ENCODE measurements at regions not wholly inside any gene's neighbourhood (a gene's known extent, or its start where the extent isn't known, plus 50 kb on each side); places are given as distances from the start of the nearest gene placed in this dataset.

GRCh38 chr2:5316001-5316490 is 376.1 kb upstream of the SOX11 start:
- Histone ChIP-seq H3K4me3 (ENCODE audit: low read length) (no peak overlapping the region), H3K79me2 (ENCODE audit: control insufficient read depth, low read length) (no peaks in the 10 kb centered on the region), H3K27me3 (ENCODE audit: control insufficient read depth, low read length) (no peaks in the 10 kb centered on the region), H3K9me3 (ENCODE audit: control insufficient read depth, insufficient read depth, low read length) (no peaks in the 10 kb centered on the region), H4K20me1 (ENCODE audit: control insufficient read depth, insufficient read depth, low read depth, low read length) (no peaks in the 10 kb centered on the region), H3K9me2 (replicated peaks; ENCODE audit: control insufficient read depth, low read length) (no peaks in the 10 kb centered on the region), H3K36me3 (ENCODE audit: control insufficient read depth, low read length) (no peaks in the 10 kb centered on the region), H3K27ac (ENCODE audit: low read depth, low read length) (no peak overlapping the region), H3F3A (ENCODE audit: control insufficient read depth, insufficient read depth) (no peaks in the 10 kb centered on the region), H3K4me2 (ENCODE audit: low read length) (no peak overlapping the region), H3K4me1 (ENCODE audit: control insufficient read depth, low read length) (no peaks in the 10 kb centered on the region)
- no peak for TF ChIP-seq CTCF (IDR thresholded peaks at IDR 0.05; ENCODE audit: low read depth, low read length, poor library complexity, severe bottlenecking)
- TF ChIP-seq EZH2phosphoT487 (IDR thresholded peaks at IDR 0.05; ENCODE audit: borderline replicate concordance, low read length), result no peak

GRCh38 chr2:5319493-5319892 is 372.7 kb upstream of the SOX11 start:
- Histone ChIP-seq H3K27ac (ENCODE audit: low read depth, low read length) (no peak overlapping the region), H3K4me3 (ENCODE audit: low read length) (no peak overlapping the region), H3K27me3 (ENCODE audit: control insufficient read depth, low read length) (no peaks in the 10 kb centered on the region), H3F3A (ENCODE audit: control insufficient read depth, insufficient read depth) (no peaks in the 10 kb centered on the region), H3K36me3 (ENCODE audit: control insufficient read depth, low read length) (no peaks in the 10 kb centered on the region), H3K4me2 (ENCODE audit: low read length) (no peak overlapping the region), H4K20me1 (ENCODE audit: control insufficient read depth, insufficient read depth, low read depth, low read length) (no peaks in the 10 kb centered on the region), H3K9me3 (ENCODE audit: control insufficient read depth, insufficient read depth, low read length) (no peaks in the 10 kb centered on the region), H3K4me1 (ENCODE audit: control insufficient read depth, low read length) (no peaks in the 10 kb centered on the region), H3K9me2 (replicated peaks; ENCODE audit: control insufficient read depth, low read length) (no peaks in the 10 kb centered on the region), H3K79me2 (ENCODE audit: control insufficient read depth, low read length) (no peaks in the 10 kb centered on the region)
- TF ChIP-seq CTCF (IDR thresholded peaks at IDR 0.05; ENCODE audit: low read depth, low read length, poor library complexity, severe bottlenecking) (no peak), EZH2phosphoT487 (IDR thresholded peaks at IDR 0.05; ENCODE audit: borderline replicate concordance, low read length) (no peak)

GRCh38 chr2:5322396-5322795 is 369.8 kb upstream of the SOX11 start:
- no peaks in the 10 kb centered on the region for H3K9me3 ChIP-seq (ENCODE audit: control insufficient read depth, insufficient read depth, low read length)
- H3K9me2 ChIP-seq (replicated peaks; ENCODE audit: control insufficient read depth, low read length), result no peaks in the 10 kb centered on the region
- no peak overlapping the region for H3K27ac ChIP-seq (ENCODE audit: low read depth, low read length)
- H3K4me2 ChIP-seq (ENCODE audit: low read length), result no peak overlapping the region
- no peaks in the 10 kb centered on the region for H3K4me1 ChIP-seq (ENCODE audit: control insufficient read depth, low read length)
- H3K36me3 ChIP-seq (ENCODE audit: control insufficient read depth, low read length), result no peaks in the 10 kb centered on the region
- H3K79me2 ChIP-seq (ENCODE audit: control insufficient read depth, low read length), result no peaks in the 10 kb centered on the region
- H3F3A ChIP-seq (ENCODE audit: control insufficient read depth, insufficient read depth), result no peaks in the 10 kb centered on the region
- no peaks in the 10 kb centered on the region for H3K27me3 ChIP-seq (ENCODE audit: control insufficient read depth, low read length)
- no peaks in the 10 kb centered on the region for H4K20me1 ChIP-seq (ENCODE audit: control insufficient read depth, insufficient read depth, low read depth, low read length)
- H3K4me3 ChIP-seq (ENCODE audit: low read length), result no peak overlapping the region
- TF ChIP-seq CTCF (IDR thresholded peaks at IDR 0.05; ENCODE audit: low read depth, low read length, poor library complexity, severe bottlenecking), result no peak
- TF ChIP-seq EZH2phosphoT487 (IDR thresholded peaks at IDR 0.05; ENCODE audit: borderline replicate concordance, low read length), result no peak
